RCC 7860 (cell line): ENCODE measurements at regions not wholly inside any gene's neighbourhood (a gene's known extent, or its start where the extent isn't known, plus 50 kb on each side); places are given as distances from the start of the nearest gene placed in this dataset.

Source experiments
- DNase-seq: peaks from one replicate; pipeline ENCODE4 v3.0.0-alpha.2; 2015; ENCODE audit warnings: low spot score
- FAIRE-seq: peaks from 2 replicates; lab custom pipeline; 2012; peaks lifted over from hg19 to GRCh38; lab: Jason Lieb, UNC

GRCh38 chr15:101590785-101591184, 61.4 kb downstream of the TM2D3 start:
- FAIRE-seq (no peak), DNase-seq (no peak)

- no peak for FAIRE-seq
- DNase-seq: no peak
These were observed 68.9 kb downstream of the TM2D3 start for GRCh38 chr15:101583284-101583683.

- FAIRE-seq (no peak), DNase-seq (no peak)
These were observed 71.8 kb downstream of the TM2D3 start for GRCh38 chr15:101580431-101580830.

GRCh38 chr15:101579631-101580163, 72.5 kb downstream of the TM2D3 start:
- DNase-seq: peak; percentile 71
- no peak for FAIRE-seq

- FAIRE-seq: no peak
These were observed 73.7 kb downstream of the TM2D3 start for GRCh38 chr15:101578443-101578894.

GRCh38 chr15:101573951-101574350, 78.2 kb downstream of the TM2D3 start:
- FAIRE-seq (no peak), DNase-seq (no peak)

More at GRCh38 chr15:101578443-101578894, 73.7 kb downstream of the TM2D3 start:
- DNase-seq: no peak

- no peak for FAIRE-seq
- DNase-seq: no peak
These were observed 80.7 kb upstream of the PCSK6 start for GRCh38 chr15:101570241-101570640.

GRCh38 chr15:101568821-101569555, 79.5 kb upstream of the PCSK6 start:
- DNase-seq (no peak), FAIRE-seq (no peak)

GRCh38 chr15:101568309-101568708, 78.8 kb upstream of the PCSK6 start:
- DNase-seq (no peak), FAIRE-seq (no peak)

- FAIRE-seq: no peak
These were observed 77.4 kb upstream of the PCSK6 start for GRCh38 chr15:101566748-101567488.

GRCh38 chr15:101565377-101565776, 75.9 kb upstream of the PCSK6 start:
- no peak for DNase-seq
- no peak for FAIRE-seq

More at GRCh38 chr15:101566748-101567488, 77.4 kb upstream of the PCSK6 start:
- no peak for DNase-seq

- DNase-seq (no peak), FAIRE-seq (no peak)
These were observed 73.8 kb upstream of the PCSK6 start for GRCh38 chr15:101563176-101563796.

GRCh38 chr15:101562428-101563059, 73.0 kb upstream of the PCSK6 start:
- no peak for FAIRE-seq
- no peak for DNase-seq

- FAIRE-seq (no peak), DNase-seq (no peak)
These were observed 72.0 kb upstream of the PCSK6 start for GRCh38 chr15:101561584-101561906.

- DNase-seq (no peak), FAIRE-seq (no peak)
These were observed 71.4 kb upstream of the PCSK6 start for GRCh38 chr15:101560722-101561583.

- FAIRE-seq (no peak), DNase-seq (no peak)
These were observed 70.4 kb upstream of the PCSK6 start for GRCh38 chr15:101559952-101560351.

- FAIRE-seq (no peak), DNase-seq (no peak)
These were observed 68.9 kb upstream of the PCSK6 start for GRCh38 chr15:101558221-101558941.

GRCh38 chr15:101556273-101556672, 66.8 kb upstream of the PCSK6 start:
- DNase-seq (no peak), FAIRE-seq (no peak)

GRCh38 chr15:101554115-101554915, 64.8 kb upstream of the PCSK6 start:
- FAIRE-seq (no peak), DNase-seq (no peak)
